Fibroblast of lung (primary cell): ENCODE measurements at regions not wholly inside any gene's neighbourhood (a gene's known extent, or its start where the extent isn't known, plus 50 kb on each side); places are given as distances from the start of the nearest gene placed in this dataset.

Experiments
- EZH2 ChIP-seq: IDR thresholded peaks from 2 replicates; pipeline ENCODE4 v1.5.1; 2012; ENCODE audit warnings: low read length, control low read depth, mild to moderate bottlenecking; ENCODE audit errors: missing control alignments
- TF ChIP-seq, protein P1 (sequence below), 2 donors: IDR thresholded peaks in 1 of 2; conservative IDR thresholded peaks in 1 of 2; 1 replicate in 1 of 2; 2 replicates in 1 of 2; pipeline ENCODE4 v1.5.1; 2011 to 2012; ENCODE audit warnings: low read length in 2 of 2, control low read depth in 1 of 2, inconsistent platforms in 1 of 2, low read depth in 1 of 2, mild to moderate bottlenecking in 1 of 2

DNA sequence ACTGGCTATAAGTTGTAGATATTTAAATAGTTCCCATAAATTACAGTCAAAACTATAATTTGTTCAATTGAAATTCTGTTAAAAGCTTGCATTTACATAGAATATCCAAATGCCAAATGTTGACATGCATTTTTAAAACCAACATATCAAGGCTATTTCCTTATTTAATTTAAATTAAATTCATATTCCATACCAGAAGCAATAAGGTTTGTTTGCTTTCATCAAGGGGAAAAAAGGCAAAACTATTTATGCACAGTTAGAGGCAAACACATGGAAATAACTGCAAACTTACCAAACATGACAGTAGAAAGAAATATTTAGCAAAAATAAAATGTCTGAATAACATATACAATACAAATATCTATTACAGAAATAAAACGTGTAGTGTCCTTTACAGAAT, 1581.2 kb upstream of the TENM4 start:
- TF ChIP-seq, protein P1, sequence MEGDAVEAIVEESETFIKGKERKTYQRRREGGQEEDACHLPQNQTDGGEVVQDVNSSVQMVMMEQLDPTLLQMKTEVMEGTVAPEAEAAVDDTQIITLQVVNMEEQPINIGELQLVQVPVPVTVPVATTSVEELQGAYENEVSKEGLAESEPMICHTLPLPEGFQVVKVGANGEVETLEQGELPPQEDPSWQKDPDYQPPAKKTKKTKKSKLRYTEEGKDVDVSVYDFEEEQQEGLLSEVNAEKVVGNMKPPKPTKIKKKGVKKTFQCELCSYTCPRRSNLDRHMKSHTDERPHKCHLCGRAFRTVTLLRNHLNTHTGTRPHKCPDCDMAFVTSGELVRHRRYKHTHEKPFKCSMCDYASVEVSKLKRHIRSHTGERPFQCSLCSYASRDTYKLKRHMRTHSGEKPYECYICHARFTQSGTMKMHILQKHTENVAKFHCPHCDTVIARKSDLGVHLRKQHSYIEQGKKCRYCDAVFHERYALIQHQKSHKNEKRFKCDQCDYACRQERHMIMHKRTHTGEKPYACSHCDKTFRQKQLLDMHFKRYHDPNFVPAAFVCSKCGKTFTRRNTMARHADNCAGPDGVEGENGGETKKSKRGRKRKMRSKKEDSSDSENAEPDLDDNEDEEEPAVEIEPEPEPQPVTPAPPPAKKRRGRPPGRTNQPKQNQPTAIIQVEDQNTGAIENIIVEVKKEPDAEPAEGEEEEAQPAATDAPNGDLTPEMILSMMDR (conservative IDR thresholded peaks at IDR 0.05 in 1 of 2, IDR thresholded peaks at IDR 0.05 in 1 of 2; ENCODE audit: low read depth in 1 of 2, low read length in 2 of 2) = no peak
- no peak for TF ChIP-seq EZH2
